GM03348 (cell line): ENCODE measurements at regions not wholly inside any gene's neighbourhood (a gene's known extent, or its start where the extent isn't known, plus 50 kb on each side); places are given as distances from the start of the nearest gene placed in this dataset.

Experiments
- DNase-seq: peaks from one replicate; pipeline ENCODE4 v3.0.0; 2012; ENCODE audit warnings: low spot score

DNA sequence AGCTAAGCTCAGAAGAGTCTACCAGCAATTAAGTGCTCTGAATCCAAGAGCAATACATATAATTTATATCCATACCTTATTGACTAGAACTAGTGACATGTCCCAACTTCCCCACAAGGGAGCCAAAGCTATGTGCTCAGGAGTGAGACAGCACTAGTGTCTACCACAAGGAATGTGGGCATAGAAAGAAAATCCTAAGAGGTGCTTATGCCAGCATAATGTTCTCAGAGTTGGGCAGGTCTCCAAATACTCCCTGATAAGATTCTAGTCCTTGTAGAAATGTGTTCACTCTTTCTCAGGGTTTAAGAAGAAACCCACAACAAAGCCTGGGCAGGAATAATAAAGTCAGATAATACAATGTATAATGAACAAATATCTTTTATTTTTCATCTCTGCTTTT is 275.1 kb downstream of the BRINP1 start:
- no peak for DNase-seq

DNA sequence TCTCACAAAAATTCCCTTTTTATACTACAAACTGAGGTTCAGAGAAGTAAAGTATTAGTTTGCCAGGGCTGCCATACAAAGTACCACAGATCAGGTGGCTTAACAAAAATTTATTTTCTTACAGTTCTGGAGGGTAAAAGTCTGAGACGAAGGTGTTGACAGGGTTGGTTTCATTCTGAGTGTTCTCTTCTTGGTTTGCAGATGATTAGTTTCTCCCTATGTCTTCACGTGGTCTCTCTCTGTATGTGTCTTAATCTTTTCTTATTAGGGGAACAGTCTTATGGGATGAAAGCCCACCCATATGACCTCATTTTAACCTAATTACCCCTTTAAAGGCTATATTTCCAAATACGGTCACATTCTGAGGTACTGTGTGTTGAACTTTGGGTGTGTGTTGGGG is 274.2 kb downstream of the BRINP1 start:
- no peak for DNase-seq

DNA sequence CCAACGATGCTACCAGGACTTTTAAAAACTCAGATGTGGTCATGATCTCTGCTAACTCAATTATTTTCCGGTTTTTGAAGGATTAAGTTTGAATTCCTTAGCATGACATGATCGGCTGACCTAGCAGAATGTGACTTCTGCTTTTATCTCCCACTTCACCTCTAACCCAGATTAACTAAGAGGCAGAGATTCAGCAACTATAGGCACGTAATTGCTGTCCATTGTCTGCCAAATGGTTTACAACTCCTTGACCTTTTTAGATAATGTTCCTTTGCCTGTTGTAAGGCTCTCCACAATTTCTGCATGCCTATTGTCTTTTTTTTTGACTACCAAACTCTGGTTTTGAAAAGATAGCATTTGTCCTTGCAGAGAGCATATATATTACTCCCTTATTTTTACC is 268.2 kb downstream of the BRINP1 start:
- DNase-seq, result no peak

DNA sequence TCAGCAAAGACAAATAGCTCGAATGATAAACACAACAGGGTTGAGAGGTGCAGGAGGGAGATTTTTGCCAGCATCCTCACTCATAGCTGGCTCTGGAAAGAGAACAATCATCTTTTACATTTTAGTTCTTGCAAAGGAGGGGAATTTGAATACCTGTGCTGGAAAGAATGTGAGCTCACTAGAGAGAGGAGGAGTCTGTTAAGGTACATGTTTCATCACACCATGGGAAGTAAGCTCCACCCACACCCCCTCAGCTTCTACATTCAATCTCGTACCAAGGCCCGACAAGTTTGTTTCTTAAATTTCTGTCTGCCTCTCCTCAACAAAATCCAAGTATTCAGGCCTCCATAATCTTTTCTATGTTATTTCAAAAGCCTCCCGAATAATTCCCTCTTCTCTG is 254.6 kb downstream of the BRINP1 start:
- no peak for DNase-seq
